ENCODE measurements at regions not wholly inside any gene's neighbourhood (a gene's known extent, or its start where the extent isn't known, plus 50 kb on each side); places are given as distances from the start of the nearest gene placed in this dataset.
"Not testable (repeated sequence)": the region's sequence is repeated elsewhere in the genome, so short reads cannot be mapped to it uniquely, and the experiment has no call there.

- intact Hi-C loops (cut with DNase I): no loop called here
- H3K4me3 ChIP-seq: no peak overlapping the region
- no peaks in the 10 kb centered on the region for H3K36me3 ChIP-seq
- TF ChIP-seq CTCF (IDR thresholded peaks at IDR 0.05): no peak
- DNase-seq (no peak), ATAC-seq (no peak)
- H3K4me1 ChIP-seq: no peaks in the 10 kb centered on the region
- H3K9me3 ChIP-seq: no peaks in the 10 kb centered on the region
- no peak overlapping the region for H3K27ac ChIP-seq
- H3K27me3 ChIP-seq (ENCODE audit: low read depth): no peaks in the 10 kb centered on the region
These were observed 210.6 kb upstream of the IRF2BP2 start for GRCh38 chr1:234820597-234820996.

GRCh38 chr1:234819845-234820244 is 209.9 kb upstream of the IRF2BP2 start:
- intact Hi-C loops (cut with DNase I); ATAC-seq; H3K4me3 ChIP-seq; H3K27ac ChIP-seq; H3K4me1 ChIP-seq; DNase-seq; H3K36me3 ChIP-seq; H3K9me3 ChIP-seq; H3K27me3 ChIP-seq (ENCODE audit: low read depth): not testable (repeated sequence)

- H3K36me3 ChIP-seq; H3K9me3 ChIP-seq; ATAC-seq; H3K4me3 ChIP-seq; intact Hi-C loops (cut with DNase I); H3K4me1 ChIP-seq; H3K27me3 ChIP-seq (ENCODE audit: low read depth); DNase-seq: not testable (repeated sequence)
- peak overlapping the region; percentile 64 for H3K27ac ChIP-seq
These were observed 208.0 kb upstream of the IRF2BP2 start for GRCh38 chr1:234818040-234818387.

- ATAC-seq: peak; percentile 57 to 60
- H3K36me3 ChIP-seq; H3K27me3 ChIP-seq (ENCODE audit: low read depth); DNase-seq; intact Hi-C loops (cut with DNase I); H3K4me1 ChIP-seq; H3K4me3 ChIP-seq; H3K9me3 ChIP-seq: not testable (repeated sequence)
- H3K27ac ChIP-seq: peak overlapping the region; percentile 64
These were observed 207.5 kb upstream of the IRF2BP2 start for GRCh38 chr1:234817313-234818039.

- H3K36me3 ChIP-seq; H3K27me3 ChIP-seq (ENCODE audit: low read depth); H3K4me3 ChIP-seq; H3K9me3 ChIP-seq; H3K4me1 ChIP-seq; intact Hi-C loops (cut with DNase I): not testable (repeated sequence)
- peak; percentile 86 to 90 for ATAC-seq
- H3K27ac ChIP-seq: peak overlapping the region; percentile 64
- DNase-seq: peak; percentile 50
These were observed 206.9 kb upstream of the IRF2BP2 start for GRCh38 chr1:234816864-234817263.

GRCh38 chr1:234816186-234816851 is 206.3 kb upstream of the IRF2BP2 start:
- intact Hi-C loops (cut with DNase I); H3K4me3 ChIP-seq; H3K36me3 ChIP-seq; H3K4me1 ChIP-seq; H3K27me3 ChIP-seq (ENCODE audit: low read depth); H3K9me3 ChIP-seq: not testable (repeated sequence)
- peak; percentile 47 for DNase-seq
- peak overlapping the region; percentile 64 for H3K27ac ChIP-seq
- ATAC-seq: peak; percentile 50 to 53

- H3K4me1 ChIP-seq; intact Hi-C loops (cut with DNase I); H3K27me3 ChIP-seq (ENCODE audit: low read depth); H3K9me3 ChIP-seq; H3K36me3 ChIP-seq; DNase-seq; H3K27ac ChIP-seq; H3K4me3 ChIP-seq: not testable (repeated sequence)
- ATAC-seq: peak; percentile 2 to 3
These were observed 205.4 kb upstream of the IRF2BP2 start for GRCh38 chr1:234815295-234815815.

GRCh38 chr1:234814235-234814634 is 204.3 kb upstream of the IRF2BP2 start:
- H3K27ac ChIP-seq; H3K27me3 ChIP-seq (ENCODE audit: low read depth); intact Hi-C loops (cut with DNase I); H3K4me3 ChIP-seq; H3K4me1 ChIP-seq; H3K9me3 ChIP-seq; ATAC-seq; H3K36me3 ChIP-seq; DNase-seq: not testable (repeated sequence)

GRCh38 chr1:234811824-234812223 is 201.8 kb upstream of the IRF2BP2 start:
- H3K9me3 ChIP-seq; H3K4me1 ChIP-seq; H3K36me3 ChIP-seq; DNase-seq; intact Hi-C loops (cut with DNase I); H3K4me3 ChIP-seq; H3K27me3 ChIP-seq (ENCODE audit: low read depth); H3K27ac ChIP-seq: not testable (repeated sequence)
- peak; percentile 71 to 73 for ATAC-seq

GRCh38 chr1:234810726-234811125 is 200.7 kb upstream of the IRF2BP2 start:
- H3K4me3 ChIP-seq; H3K27me3 ChIP-seq (ENCODE audit: low read depth); DNase-seq; H3K4me1 ChIP-seq; H3K9me3 ChIP-seq; H3K27ac ChIP-seq; intact Hi-C loops (cut with DNase I); H3K36me3 ChIP-seq; ATAC-seq: not testable (repeated sequence)

GRCh38 chr1:234809854-234810245 is 199.9 kb upstream of the IRF2BP2 start:
- H3K27me3 ChIP-seq (ENCODE audit: low read depth); H3K36me3 ChIP-seq; DNase-seq; H3K4me3 ChIP-seq; H3K4me1 ChIP-seq; H3K27ac ChIP-seq; H3K9me3 ChIP-seq; ATAC-seq; intact Hi-C loops (cut with DNase I): not testable (repeated sequence)

- ATAC-seq: peak; percentile 31 to 71
- H3K4me1 ChIP-seq; H3K4me3 ChIP-seq; H3K27me3 ChIP-seq (ENCODE audit: low read depth); H3K36me3 ChIP-seq; DNase-seq; intact Hi-C loops (cut with DNase I); H3K9me3 ChIP-seq; H3K27ac ChIP-seq: not testable (repeated sequence)
These were observed 199.2 kb upstream of the IRF2BP2 start for GRCh38 chr1:234808943-234809853.
